ENCODE measurements at regions not wholly inside any gene's neighbourhood (a gene's known extent, or its start where the extent isn't known, plus 50 kb on each side); places are given as distances from the start of the nearest gene placed in this dataset.

- Histone ChIP-seq H3K4me3 (ENCODE audit: low read length) (no peak overlapping the region), H3K36me3 (ENCODE audit: control insufficient read depth, low read length) (no peaks in the 10 kb centered on the region), H4K20me1 (ENCODE audit: control insufficient read depth, insufficient read depth, low read depth, low read length) (no peaks in the 10 kb centered on the region), H3K4me2 (ENCODE audit: low read length) (no peak overlapping the region), H3K27ac (ENCODE audit: low read depth, low read length) (no peak overlapping the region), H3K9me3 (ENCODE audit: control insufficient read depth, insufficient read depth, low read length) (peaks cover 5% of the 10 kb centered on the region; the same call in 1 of the 2 replicates), H3K4me1 (ENCODE audit: control insufficient read depth, low read length) (peaks cover 17% of the 10 kb centered on the region), H3K27me3 (ENCODE audit: control insufficient read depth, low read length) (no peaks in the 10 kb centered on the region), H3F3A (ENCODE audit: control insufficient read depth, insufficient read depth) (no peaks in the 10 kb centered on the region), H3K79me2 (ENCODE audit: control insufficient read depth, low read length) (no peaks in the 10 kb centered on the region), H3K9me2 (replicated peaks; ENCODE audit: control insufficient read depth, low read length) (no peaks in the 10 kb centered on the region)
- TF ChIP-seq, protein P1, sequence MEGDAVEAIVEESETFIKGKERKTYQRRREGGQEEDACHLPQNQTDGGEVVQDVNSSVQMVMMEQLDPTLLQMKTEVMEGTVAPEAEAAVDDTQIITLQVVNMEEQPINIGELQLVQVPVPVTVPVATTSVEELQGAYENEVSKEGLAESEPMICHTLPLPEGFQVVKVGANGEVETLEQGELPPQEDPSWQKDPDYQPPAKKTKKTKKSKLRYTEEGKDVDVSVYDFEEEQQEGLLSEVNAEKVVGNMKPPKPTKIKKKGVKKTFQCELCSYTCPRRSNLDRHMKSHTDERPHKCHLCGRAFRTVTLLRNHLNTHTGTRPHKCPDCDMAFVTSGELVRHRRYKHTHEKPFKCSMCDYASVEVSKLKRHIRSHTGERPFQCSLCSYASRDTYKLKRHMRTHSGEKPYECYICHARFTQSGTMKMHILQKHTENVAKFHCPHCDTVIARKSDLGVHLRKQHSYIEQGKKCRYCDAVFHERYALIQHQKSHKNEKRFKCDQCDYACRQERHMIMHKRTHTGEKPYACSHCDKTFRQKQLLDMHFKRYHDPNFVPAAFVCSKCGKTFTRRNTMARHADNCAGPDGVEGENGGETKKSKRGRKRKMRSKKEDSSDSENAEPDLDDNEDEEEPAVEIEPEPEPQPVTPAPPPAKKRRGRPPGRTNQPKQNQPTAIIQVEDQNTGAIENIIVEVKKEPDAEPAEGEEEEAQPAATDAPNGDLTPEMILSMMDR (IDR thresholded peaks at IDR 0.05; ENCODE audit: low read depth, low read length, poor library complexity, severe bottlenecking) = no peak
- TF ChIP-seq EZH2phosphoT487 (IDR thresholded peaks at IDR 0.05; ENCODE audit: borderline replicate concordance, low read length) = no peak
Measured at GRCh38 chr22:47990481-47990880, 1228.0 kb downstream of the TBC1D22A start.

- Histone ChIP-seq H4K20me1 (ENCODE audit: control insufficient read depth, insufficient read depth, low read depth, low read length) (no peaks in the 10 kb centered on the region), H3K79me2 (ENCODE audit: control insufficient read depth, low read length) (no peaks in the 10 kb centered on the region), H3K9me2 (replicated peaks; ENCODE audit: control insufficient read depth, low read length) (no peaks in the 10 kb centered on the region), H3K9me3 (ENCODE audit: control insufficient read depth, insufficient read depth, low read length) (peaks cover 5% of the 10 kb centered on the region; the same call in 1 of the 2 replicates), H3K27me3 (ENCODE audit: control insufficient read depth, low read length) (no peaks in the 10 kb centered on the region), H3F3A (ENCODE audit: control insufficient read depth, insufficient read depth) (no peaks in the 10 kb centered on the region), H3K36me3 (ENCODE audit: control insufficient read depth, low read length) (no peaks in the 10 kb centered on the region), H3K4me2 (ENCODE audit: low read length) (no peak overlapping the region), H3K4me3 (ENCODE audit: low read length) (no peak overlapping the region), H3K27ac (ENCODE audit: low read depth, low read length) (no peak overlapping the region), H3K4me1 (ENCODE audit: control insufficient read depth, low read length) (peaks cover 22% of the 10 kb centered on the region)
- no peak for TF ChIP-seq EZH2phosphoT487 (IDR thresholded peaks at IDR 0.05; ENCODE audit: borderline replicate concordance, low read length)
- TF ChIP-seq, protein P1 (IDR thresholded peaks at IDR 0.05; ENCODE audit: low read depth, low read length, poor library complexity, severe bottlenecking) = no peak
Measured at GRCh38 chr22:47987885-47988515, 1225.5 kb downstream of the TBC1D22A start.

GRCh38 chr22:47976219-47976618 lies 1213.8 kb downstream of the TBC1D22A start:
- H3K36me3 ChIP-seq (ENCODE audit: control insufficient read depth, low read length) = no peaks in the 10 kb centered on the region
- no peaks in the 10 kb centered on the region for H3K27me3 ChIP-seq (ENCODE audit: control insufficient read depth, low read length)
- no peak overlapping the region for H3K27ac ChIP-seq (ENCODE audit: low read depth, low read length)
- H3K4me1 ChIP-seq (ENCODE audit: control insufficient read depth, low read length) = no peaks in the 10 kb centered on the region
- no peaks in the 10 kb centered on the region; the same call in 1 of the 2 replicates for H3K9me3 ChIP-seq (ENCODE audit: control insufficient read depth, insufficient read depth, low read length)
- H3K4me3 ChIP-seq (ENCODE audit: low read length) = no peak overlapping the region
- H3K79me2 ChIP-seq (ENCODE audit: control insufficient read depth, low read length) = no peaks in the 10 kb centered on the region
- H3K4me2 ChIP-seq (ENCODE audit: low read length) = no peak overlapping the region
- H3K9me2 ChIP-seq (replicated peaks; ENCODE audit: control insufficient read depth, low read length) = no peaks in the 10 kb centered on the region
- TF ChIP-seq, protein P1 (IDR thresholded peaks at IDR 0.05; ENCODE audit: low read depth, low read length, poor library complexity, severe bottlenecking) = no peak
- TF ChIP-seq EZH2phosphoT487 (IDR thresholded peaks at IDR 0.05; ENCODE audit: borderline replicate concordance, low read length) = no peak
- no peaks in the 10 kb centered on the region for H3F3A ChIP-seq (ENCODE audit: control insufficient read depth, insufficient read depth)
- no peaks in the 10 kb centered on the region for H4K20me1 ChIP-seq (ENCODE audit: control insufficient read depth, insufficient read depth, low read depth, low read length)
